GM12891 (cell line): ENCODE measurements at regions not wholly inside any gene's neighbourhood (a gene's known extent, or its start where the extent isn't known, plus 50 kb on each side); places are given as distances from the start of the nearest gene placed in this dataset.

ENCODE experiments used
- POLR2A ChIP-seq: IDR thresholded peaks from 2 replicates; pipeline ENCODE4 v1.6.1; 2011; ENCODE audit warnings: low read depth, low read length, control low read depth
- SPI1 ChIP-seq: IDR thresholded peaks from 2 replicates; pipeline ENCODE4 v1.6.1; 2011; ENCODE audit warnings: low read depth, low read length, control low read depth
- TAF1 ChIP-seq: IDR thresholded peaks from 2 replicates; pipeline ENCODE4 v1.6.1; 2011; ENCODE audit warnings: low read depth, low read length, control low read depth

DNA sequence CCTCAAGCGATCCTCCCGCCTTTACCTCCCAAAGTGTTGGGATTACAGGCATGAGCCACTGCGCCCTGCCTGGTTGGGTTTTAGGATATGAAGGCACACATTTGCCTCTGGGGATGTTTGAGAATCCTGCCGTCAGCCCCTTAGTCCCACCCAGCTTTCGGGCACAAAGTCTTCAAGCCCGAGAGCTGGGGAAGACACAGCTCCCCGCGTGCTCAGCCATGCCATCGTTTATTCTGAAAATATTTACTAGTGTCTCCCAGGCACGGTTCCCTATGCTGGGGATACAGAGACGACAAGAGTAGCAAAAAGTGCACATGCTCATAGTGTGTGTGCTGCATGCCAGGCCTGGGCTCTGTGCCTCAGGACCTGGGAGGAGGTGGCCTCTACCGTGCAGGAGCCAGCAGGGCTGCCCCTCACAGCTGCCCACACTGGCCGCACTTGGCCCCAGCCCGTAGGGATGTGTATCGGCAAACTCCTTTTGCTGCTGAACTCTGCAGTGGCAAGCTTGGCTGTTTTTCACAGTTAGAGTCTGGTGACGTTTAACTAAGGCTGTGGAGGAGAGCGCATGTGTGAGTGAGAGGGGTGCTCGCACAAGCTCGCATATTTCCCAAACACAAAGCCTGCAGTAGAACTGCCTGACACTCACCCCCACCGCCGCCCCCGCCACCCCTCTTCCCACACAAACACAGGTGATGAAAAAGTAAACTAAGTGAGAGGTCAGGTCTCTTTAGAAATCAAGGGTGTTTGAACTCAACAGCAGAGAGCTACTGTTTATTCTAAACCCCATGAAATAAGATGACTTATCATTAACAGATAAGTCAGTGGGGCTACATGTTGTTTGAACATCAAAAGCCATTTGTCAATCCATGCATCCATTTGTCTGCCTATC, 266.4 kb downstream of the MRTFB start:
- TF ChIP-seq POLR2A: no peak
- no peak for TF ChIP-seq SPI1
- no peak for TF ChIP-seq TAF1
